GM19324 (cell line): ENCODE measurements at regions not wholly inside any gene's neighbourhood (a gene's known extent, or its start where the extent isn't known, plus 50 kb on each side); places are given as distances from the start of the nearest gene placed in this dataset.

Source experiments
- ATAC-seq: cut with Tn5 transposase; IDR thresholded peaks from one replicate; pipeline ENCODE4 v1.9.1; 2021; ENCODE audit warnings: mild to moderate bottlenecking, moderate library complexity; ENCODE audit not compliant: unreplicated experiment, low FRiP score

DNA sequence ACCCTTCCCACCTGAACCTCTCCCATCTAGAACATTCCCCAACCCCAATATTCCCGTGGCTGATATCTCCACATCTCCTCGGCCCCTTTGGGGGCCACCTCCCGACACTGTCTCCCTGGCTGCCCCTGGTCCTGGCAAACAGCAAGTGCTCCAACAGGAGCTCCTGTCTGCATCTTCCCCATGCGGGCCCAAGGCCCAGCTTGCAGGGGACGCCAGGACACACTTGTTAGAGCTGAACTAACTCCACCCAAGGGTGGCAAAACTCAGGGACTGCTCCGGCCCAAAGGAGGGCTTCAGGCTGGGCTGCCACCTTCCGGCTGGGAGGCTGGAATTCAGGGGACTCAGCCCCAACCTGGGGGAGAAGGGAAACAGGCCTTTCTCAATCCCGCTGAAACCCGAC, 106.6 kb downstream of the NCOR2 start:
- ATAC-seq, result no peak

DNA sequence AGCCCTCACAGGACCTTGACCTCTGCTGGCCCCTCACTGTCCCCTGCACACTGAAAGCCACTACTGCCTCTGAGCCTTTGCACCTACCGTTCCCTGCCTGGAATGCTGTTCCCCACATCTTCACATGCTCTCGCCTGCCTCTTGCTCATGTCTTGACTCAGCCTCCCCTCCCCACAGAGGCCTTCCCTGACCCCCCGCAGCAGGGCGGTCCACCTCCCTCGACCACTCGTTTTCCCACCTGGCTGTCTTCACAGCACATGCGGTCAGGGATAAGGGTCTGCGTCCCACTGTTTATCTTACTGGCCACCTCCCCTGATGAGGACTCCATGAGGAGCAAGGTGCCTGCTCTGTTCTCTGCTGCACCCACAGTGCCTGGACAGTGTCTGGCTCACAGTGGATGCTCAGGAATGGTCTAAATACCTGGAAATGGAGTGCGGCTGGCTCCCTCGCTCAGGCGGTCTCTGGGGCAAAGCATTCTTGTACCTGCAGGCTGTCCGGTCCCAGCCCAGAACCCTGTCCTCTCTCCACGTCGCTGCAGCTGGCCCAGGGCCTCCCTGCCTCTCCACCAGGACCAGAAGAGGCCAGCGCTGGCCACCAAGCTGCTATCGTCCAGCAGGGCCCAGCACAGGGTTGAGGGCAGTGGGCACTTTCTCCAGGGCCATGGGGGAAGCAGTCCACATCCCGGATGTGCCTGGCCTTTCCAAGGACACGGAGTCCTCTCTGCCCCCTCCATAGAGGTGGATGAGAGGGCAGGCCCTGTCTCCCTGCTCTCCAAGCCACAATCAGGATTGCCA, 107.4 kb downstream of the NCOR2 start:
- ATAC-seq, result no peak

DNA sequence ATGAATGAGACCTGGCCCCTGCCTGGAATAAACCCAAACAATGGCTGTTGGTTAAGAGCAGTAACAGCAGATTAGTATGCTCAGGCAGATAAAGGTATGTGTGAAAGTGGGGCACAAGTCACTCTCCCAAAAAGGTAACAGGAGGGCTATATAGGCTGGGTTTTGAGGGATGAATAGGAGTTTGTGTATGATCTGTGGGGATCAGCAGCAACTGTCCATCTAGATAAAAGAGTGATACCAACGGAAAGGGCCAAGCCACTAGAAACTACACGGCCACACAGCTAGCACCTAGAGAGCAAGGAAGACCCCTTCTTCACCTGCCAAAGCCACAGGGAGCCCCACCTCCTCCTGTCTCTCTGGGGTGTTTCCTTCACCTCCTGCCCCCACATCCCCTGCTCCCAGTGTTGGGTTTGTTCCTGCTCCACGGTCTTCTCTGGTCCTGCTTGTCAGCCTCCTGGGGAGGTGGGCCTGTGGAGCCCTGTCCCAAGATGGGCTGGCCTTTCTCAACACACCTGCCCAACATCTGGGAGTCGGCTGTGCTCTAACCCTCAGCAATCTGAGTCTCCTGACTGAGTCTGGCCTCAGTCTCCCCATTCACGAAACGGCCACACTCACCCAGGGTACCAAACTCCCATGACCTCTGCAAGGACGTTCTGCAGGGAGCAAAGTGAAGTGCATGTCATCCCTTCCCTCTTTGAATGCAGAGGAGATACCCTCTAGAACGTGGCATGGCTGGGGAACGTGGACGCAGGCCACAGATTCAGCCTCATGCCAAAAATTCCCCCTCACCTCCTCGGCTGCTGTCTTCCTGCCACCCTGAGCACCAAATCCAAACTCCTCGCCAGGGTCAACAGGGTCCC, 108.2 kb downstream of the NCOR2 start:
- ATAC-seq, result no peak

DNA sequence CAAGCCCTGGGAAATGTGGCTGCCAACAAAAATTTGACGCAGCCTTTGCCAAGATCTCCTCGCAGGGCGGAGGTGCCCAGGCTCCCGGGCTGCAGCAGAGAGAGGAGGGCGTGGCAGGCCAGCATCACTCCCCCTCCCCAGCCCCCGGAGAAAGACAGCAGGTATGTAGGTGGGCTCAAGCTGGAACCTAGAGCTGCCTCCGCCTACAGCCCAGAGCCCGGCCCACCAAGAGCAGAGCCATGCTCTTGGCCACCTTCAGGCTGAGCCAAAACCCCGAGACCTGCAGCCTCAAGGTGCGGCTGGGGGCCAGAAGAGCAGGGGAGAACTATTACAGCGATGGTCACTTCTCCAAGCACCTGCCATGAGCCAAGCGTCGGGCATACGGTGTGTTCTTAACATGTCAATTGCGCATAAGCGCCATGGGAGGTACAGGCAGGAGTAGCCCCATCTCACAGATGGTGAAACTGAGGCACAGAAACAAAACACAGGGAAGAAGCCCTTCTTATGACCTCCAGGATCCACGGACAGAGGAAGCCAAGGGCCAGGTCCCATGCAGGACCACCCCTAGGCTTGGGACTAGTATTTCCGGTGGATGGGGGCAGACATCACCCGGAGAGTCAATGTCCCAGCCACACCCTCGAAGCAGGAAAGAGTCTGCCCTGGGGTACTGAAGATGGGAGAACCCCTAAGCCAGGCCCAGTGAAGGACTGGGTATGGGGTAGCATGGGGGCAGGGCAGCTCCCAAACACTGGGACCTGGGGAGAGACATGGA, 109.0 kb downstream of the NCOR2 start:
- ATAC-seq, result no peak

DNA sequence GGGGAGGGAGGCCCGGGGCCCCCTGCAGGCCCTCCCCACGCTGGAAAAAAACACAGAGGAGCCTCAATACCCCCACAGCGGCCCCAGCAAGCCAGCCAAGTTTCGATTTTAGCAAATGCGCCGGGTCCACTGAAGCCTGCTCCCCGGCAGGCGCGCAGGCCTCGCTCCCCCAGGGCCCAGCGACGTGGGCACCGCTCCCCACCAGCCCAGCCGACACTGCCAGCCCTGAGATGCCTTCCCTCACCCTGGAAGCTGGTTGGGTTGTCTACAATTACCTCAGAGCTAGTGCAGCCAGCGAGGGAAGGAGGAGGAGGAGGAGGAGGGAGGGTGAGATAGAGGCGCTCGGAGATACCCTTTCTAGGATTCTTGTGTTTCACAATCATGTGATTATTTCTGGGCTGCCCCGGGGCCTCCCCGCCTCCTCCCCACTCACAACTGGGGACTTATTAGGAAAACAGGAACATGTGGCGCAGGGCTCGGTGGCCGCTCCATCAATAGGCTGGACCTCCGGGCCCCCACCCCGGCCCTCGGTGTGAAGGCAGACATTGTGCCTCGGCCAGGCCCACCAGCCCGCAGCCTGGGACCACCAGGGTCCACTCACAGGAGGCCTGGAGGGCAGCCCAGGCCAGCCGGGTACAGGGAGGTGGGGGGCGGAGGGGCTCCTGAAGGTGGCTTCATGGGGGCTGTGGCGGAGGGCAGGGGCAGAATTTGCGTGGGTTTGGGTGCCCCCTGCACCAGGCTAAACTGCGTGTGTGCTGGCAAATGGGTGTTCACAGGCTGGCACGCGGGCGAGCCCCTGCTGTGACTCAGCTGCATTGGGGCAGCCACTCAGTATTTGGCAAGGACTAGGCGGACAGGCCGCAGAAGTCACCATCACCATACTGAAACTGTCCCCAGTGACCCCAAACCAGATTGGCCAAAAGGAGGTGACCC, 109.9 kb downstream of the NCOR2 start:
- no peak for ATAC-seq

DNA sequence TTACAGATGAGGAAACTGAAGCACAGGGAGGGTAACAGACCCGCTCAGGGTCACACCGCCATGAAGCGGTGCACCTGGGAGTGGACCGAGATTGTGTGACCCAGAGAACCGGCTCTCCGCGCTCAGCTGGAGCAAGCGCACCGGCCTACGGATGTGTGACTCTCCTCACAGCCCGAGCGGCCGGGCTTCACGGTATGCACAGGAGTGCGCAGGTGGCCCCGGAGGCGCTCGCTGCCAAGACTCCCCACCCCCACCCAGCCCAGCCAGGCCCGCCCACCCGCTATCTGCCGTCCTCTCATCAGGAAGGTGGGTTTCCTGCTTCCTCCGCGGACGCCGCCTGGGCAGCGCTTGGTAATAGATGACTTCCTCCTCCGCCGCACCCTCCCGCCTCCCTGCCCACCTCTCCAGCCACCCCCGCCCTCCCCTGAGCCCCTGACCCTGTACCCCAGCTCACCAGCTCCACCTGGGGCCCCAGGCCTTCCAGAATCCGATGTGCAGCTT, 110.7 kb downstream of the NCOR2 start:
- ATAC-seq, result no peak

DNA sequence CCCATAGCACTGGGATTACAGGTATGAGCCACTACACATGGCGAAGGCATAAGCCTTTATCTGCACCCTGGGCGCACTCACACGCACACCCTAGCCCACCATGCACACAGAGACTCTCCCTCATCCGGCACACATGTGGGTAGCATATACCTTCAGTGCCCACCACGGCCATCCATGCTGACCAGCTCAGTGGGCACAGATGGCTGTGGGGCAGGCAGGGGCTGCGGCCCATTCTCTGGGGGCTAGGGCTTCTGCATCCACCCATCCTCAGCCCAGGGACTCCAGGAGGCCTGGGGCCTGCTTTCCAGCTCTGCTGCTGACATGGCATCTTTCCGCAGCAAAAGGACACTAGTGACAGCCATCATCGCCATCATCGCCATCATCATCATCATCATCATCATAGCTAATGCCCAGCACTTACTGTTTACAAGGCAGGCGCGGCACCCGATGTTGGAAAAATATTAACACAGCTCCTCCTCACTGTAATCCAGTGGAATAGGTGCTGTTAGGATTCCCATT, 111.2 kb downstream of the NCOR2 start:
- no peak for ATAC-seq

DNA sequence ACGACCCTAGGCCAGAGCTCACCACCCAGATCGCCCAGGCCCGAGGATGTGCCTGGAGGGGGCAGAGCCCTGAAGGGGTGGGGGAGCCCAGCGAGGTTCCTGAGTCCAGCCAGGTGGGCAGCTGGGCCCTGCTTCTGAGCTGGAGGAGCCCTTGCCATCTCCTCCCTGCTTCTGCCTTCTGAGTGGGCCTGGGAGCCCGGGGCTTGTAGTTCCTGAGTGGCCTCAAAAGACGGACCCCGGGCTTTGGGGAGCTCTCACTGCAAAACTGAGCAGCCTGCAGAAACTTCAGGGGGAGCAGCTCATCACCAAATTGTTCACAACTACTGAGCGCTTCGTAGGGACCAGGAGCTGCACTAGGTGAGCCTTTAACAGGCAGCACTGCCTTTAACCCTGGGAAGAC, 112.1 kb downstream of the NCOR2 start:
- ATAC-seq, result no peak

DNA sequence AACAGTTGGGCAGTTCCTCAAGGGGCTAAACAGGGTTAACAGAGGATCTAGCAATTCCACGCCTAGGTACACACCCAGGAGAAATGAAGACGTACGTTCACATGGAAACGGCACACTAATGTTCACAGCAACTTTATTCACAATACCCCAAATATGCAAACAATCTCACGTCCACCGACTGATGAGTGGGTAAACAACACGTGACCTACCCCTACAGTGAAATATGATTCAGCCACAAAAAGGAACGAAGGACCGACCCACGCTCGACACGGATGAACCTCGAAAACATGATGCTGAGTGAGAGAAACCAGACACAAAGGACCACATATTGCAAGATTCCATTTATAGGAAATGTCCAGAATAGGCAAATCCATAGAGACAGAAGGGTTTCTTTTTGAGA, 112.7 kb downstream of the NCOR2 start:
- no peak for ATAC-seq

DNA sequence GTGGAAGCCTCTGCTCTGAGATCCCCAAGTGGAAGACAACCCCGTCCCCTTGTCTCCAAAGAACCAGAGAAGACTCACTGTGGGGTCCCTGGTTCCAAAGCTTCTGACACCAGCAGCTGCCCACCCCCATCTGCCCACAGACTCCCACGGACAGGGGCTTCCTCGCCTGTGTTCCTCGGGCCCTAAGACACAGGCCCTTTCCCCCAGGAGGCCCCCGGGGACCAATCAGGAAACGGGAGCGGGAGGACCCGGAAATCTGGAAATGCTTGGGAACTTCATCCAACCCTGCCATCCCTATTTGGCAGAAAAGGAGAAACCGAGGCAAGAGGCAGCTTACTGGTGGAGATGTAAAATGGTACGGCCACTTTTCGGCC, 113.1 kb downstream of the NCOR2 start:
- ATAC-seq, result no peak

DNA sequence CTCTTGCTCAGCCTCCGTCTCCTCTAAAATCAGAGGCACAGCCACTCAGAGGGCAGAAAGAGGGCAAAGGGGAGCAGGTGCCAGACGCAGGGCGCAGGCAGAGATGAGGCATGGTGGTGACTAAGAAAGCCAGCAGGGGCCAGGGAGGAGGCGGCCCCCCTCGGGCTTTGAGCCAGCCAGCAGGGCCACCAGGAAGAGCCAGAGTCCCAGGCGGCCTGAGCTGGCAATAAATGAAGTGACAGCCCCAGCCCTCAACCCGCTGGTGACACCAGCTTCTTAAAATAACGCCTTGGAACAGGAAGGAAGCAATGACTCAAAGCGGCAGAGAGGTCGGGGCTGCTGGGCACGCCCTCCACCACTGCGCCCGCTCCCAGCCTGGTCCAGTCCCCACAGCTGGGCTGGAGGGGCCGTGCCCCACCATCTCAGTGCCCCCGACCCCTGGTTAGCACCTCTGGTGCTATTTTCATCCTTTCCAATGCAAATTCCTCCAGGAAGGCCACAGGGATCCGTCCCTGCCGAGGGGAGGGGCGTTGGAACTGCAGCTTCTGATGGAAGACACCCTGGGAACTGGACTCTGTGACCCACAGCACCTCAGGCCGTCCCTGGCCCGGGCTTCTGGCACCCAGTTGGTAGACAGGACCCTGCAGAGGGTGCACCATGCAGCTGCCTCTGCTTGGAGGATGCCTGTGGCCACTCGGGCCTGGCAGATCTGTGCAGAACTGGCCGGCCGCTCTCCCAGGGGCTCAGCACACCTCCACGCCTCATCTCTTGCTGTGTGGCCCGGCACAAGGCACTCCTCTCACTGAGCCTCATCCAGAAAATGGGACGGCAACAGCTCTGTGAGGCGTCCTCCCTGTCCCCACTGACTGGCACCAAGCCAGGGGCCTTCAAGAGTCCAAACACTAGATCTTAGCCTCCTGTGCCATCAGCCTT, 113.7 kb downstream of the NCOR2 start:
- ATAC-seq, result peak; percentile 73

DNA sequence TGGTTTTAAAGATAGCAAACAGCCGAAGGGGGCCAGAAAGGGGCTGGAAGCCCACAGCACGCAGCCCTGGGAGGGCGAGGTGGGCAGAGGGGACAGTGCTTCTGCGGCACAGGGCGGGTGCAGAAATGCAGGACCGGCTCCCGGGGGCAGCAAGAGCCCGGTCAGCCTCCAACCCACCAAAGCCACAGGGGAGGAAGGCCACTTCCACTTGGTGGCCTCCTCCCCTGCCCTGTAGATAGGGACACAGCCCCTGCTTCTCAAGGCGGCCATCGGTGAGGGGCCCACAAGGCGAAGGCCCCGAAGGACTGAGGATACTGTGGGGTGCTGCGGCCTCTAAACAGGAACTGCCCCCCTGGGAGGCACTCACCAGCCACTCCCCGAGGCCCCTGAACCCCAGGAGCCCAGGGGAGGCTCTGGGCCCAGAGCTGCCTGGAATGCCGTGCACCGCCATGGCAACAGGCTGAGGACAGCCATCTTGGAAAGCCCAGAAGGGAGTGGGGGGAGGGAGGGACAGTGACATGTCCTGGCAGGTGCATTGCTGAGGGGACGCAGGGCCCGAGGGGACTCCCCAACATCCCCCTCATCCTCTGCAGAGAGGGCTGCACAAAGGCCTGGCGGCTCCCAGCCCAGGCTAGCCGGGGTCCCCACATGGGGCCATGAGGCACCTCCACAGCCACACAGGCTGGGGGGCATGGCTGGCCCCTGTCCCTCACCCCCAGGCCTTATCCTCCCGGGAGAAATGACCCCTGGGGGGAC, 114.7 kb downstream of the NCOR2 start:
- no peak for ATAC-seq

DNA sequence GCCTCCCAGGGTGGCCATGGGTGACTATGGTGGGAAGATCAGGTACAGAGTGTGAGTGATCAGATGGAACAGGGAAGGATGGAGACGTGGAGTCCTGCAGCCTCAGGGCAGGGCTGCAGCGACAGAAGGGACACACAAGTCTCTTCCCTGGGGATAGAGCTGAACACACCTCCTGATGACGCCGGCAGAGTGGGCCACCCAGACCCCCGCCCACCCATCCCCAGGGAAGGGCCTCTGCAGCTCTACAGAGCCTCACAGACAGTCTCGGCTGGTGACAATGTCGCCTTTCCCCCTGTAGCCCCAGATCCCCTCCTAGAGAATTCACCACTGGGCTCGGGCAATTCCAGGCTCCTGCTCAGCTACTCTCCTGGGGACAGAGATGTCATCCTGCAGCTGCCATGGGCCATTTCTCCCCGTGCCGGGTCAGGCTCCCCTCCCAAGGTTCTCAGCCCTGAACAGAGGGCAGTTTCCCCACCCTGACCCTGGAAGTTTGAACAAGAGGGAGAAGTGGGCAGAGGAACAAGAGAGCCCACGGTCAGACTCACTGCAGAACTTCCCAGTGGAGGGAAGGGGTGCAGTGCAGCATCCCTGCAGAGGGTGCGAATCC, 115.7 kb downstream of the NCOR2 start:
- ATAC-seq, result no peak

DNA sequence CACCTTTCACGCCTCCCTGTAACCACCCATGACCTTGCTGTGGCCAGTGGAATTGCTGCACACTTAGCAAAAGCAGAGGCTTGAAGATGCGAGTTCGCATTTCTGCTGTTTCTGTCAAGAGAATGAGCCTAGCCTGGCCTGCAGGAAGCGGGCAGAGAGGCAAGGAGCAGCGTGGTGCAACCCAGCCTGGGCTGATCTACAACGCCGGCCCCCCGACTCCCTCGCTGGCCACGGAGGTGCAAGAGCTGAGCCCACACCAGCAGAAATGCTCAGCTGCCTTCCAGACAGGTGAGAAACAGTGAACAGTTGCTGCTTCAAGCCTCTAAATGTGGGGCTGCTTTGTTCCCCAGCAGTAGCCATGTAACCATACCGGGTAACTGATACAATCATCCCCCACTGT, 116.4 kb downstream of the NCOR2 start:
- no peak for ATAC-seq

DNA sequence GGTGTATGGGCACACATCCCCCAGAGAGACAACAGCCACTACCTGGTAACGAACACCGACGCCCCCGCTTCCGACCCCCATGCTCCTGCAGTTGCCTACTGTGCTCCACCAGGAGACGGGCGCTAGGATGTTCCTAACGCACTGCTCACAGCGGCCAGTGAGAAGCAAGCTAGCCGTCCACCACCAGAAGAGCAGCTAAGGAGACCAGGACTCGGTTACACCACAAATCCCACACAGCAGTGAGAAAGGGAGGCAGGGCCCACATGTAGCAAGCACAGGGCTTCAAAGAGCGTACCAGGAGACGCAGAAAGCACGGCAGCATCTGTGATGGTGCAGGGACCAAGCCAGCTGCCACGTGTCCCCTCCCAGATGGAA, 117.0 kb downstream of the NCOR2 start:
- no peak for ATAC-seq

DNA sequence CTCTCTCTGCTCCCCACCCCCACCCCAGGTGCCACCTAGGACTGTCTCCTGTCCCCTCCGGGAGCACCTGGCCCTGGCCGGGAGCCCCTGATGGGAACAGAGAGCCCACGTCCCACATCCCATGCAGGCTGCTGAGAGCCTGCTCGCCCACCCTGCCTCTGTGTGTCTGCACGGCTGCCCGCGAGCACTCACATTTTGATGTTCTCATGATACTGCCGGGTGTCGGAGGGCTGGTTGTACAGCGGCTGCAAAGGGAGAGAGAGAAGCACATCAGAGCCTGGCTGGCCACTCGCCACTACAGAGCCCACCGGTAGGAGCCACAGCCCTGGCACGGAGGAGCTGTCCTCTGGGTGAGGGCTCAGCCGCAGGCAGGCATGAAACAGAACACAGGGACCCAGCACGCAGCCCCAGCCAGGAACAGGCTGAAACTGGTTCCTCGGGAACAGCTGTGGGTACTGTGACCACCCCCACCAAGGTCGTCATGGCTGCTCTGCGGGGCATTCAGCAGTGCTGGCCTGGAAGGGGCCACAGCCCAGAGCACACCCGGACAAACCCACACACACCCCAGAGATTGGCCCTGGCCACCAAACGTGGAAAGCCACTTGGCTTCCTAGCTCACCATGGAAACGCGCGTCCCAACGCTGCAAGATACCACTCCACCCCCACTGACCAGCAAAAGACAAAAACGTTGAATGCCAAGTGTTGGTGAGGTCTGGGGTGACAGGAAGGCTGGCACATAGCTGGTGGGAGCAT, 117.6 kb downstream of the NCOR2 start:
- no peak for ATAC-seq
